Caki2 (cell line): ENCODE measurements at regions not wholly inside any gene's neighbourhood (a gene's known extent, or its start where the extent isn't known, plus 50 kb on each side); places are given as distances from the start of the nearest gene placed in this dataset.

Experiments
- DNase-seq: peaks from one replicate; pipeline ENCODE4 v3.0.0-alpha.2; 2015; ENCODE audit warnings: low read depth
- in situ Hi-C: cut with HindIII; loops from 2 replicates; pipeline ENCODE4 v1.10.0; 2016; ENCODE audit warnings: low sequenced_read_pairs, low pct_unique_long_range_greater_than_20kb, mixed read lengths

GRCh38 chr2:225112362-225113126 is 70.3 kb upstream of the DOCK10 start:
- in situ Hi-C loops: no loop called here

GRCh38 chr2:225108805-225109204 is 66.5 kb upstream of the DOCK10 start:
- no peak for DNase-seq
- in situ Hi-C loops: no loop called here

More at GRCh38 chr2:225112362-225113126, 70.3 kb upstream of the DOCK10 start:
- DNase-seq: no peak

DNA sequence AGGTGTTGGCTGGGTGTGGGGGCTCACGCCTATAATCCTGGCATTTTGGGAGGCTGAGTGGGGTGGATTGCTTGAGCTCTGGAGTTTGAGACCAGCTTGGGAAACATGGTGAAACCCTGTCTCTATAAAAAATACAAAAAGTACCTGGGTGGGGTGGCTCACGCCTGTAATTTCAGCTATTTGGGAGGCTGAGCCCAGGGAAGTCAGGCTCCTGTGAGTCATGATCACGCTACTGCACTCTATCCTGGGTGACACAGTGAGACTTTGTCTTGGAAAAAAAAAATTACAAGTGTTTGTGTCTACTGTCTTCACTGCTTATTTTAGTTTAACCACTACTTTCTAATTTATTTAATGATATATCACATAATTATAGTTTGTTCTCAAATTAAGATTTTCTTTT is 62.7 kb upstream of the DOCK10 start:
- in situ Hi-C loops: no loop called here
- peak; percentile 31 for DNase-seq

DNA sequence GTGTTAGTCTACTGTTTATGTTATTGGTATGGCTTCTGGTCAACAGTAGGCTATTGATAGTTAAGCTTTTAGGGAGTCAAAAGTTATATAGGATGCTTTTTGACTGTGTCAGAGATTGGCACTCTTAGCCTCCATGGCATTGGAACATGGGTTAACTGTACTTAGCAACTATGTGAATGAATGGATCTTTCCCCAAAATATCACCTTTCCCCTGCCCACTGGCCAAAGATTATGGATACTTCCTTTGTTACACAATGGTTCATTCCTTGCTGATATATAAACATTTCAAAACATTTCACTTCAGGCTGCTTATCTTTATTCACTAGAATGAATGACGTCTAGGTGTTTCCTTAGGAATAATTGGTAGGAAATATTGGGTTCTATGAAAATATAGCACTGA is 62.1 kb upstream of the DOCK10 start:
- in situ Hi-C loops: no loop called here
- no peak for DNase-seq

GRCh38 chr2:225103737-225104141 is 61.5 kb upstream of the DOCK10 start:
- in situ Hi-C loops: no loop called here
- peak; percentile 60 for DNase-seq

DNA sequence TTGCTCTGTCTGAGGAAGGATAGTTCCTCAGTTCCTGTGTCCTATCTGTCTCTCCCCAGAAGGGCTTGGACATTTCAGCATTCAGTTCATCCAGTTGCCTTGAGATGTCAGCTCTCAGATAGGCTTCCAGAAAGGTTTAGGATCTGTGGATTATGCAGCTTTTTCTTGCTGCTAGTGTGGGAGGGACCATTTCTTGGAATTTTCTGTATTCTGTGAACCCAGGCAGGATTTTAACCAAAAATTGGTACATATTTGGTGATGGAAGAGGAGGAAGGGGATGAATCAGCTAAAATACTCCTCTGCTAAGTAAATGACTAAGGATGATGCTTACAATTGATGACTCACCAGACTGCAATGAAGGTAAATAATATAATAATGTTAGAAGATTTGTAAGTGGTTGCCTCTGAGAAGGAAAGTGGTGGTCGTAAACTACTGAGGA is 58.6 kb upstream of the DOCK10 start:
- in situ Hi-C loops: no loop called here
- DNase-seq: peak; percentile 81

DNA sequence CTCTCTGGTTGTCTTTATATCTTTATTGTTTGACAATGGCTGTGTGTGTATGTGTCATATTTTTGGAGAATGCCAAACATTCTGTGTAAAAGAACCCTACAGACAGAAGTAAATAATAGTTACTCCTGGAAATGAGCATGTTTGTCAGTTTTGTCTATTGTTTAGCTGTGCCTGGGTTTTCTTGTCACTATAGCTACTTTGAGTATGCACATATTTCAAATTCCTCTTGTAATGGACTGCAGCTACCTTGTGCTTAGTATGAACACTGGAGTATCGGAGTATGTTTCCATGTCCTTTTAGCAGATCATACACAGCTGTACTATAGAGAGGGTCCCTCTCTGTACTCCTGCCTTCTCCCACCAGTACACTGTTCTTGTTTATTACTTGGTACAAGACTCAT is 58.0 kb upstream of the DOCK10 start:
- no peak for DNase-seq

DNA sequence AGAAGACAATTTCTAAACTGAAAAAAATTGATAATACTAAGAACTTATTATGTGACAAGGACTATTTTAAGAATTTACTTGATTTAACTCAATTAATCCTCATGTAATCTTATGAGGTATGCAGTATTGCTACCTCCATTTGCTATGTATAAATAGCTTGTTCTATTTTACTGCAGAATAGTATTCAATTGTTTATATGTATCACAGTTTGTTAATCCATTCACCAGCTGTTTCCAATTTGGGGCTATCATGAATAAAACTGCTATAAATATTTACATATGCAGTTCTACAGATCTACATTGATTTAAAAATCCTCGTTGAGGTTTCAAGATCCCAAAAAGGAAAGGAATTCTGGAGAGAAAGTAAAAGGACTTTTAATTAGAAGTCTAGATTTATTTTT is 54.8 kb upstream of the DOCK10 start:
- DNase-seq: no peak
- in situ Hi-C loops: no loop called here

More for the DNA sequence above, 58.0 kb upstream of the DOCK10 start:
- in situ Hi-C loops: no loop called here
